Stimulated activated naive CD8-positive, alpha-beta T cell treated with anti-CD3 and anti-CD28 coated beads, Interleukin-15, Interleukin-2, amounts not matched to agents 100 ng/mL and 50 ng/mL, for 24 hours (primary cell): ENCODE measurements at regions not wholly inside any gene's neighbourhood (a gene's known extent, or its start where the extent isn't known, plus 50 kb on each side); places are given as distances from the start of the nearest gene placed in this dataset.
A peak's percentile ranks its signal among the peaks of the same experiment; 100 is the strongest.
"Not testable (repeated sequence)": the region's sequence is repeated elsewhere in the genome, so short reads cannot be mapped to it uniquely, and the experiment has no call there.

ENCODE experiments used
- H3K27ac Mint-ChIP-seq: one replicate; pipeline ENCODE4 v1.8.0; 2021; ENCODE audit warnings: mild to moderate bottlenecking, mixed read lengths
- H3K27me3 Mint-ChIP-seq: one replicate; pipeline ENCODE4 v1.8.0; 2021; ENCODE audit warnings: mixed read lengths
- H3K36me3 Mint-ChIP-seq: one replicate; pipeline ENCODE4 v1.8.0; 2021; ENCODE audit warnings: low read depth, mixed read lengths
- H3K4me1 Mint-ChIP-seq: one replicate; pipeline ENCODE4 v1.8.0; 2021; ENCODE audit warnings: low read depth, mixed read lengths
- H3K4me3 Mint-ChIP-seq: one replicate; pipeline ENCODE4 v1.8.0; 2021; ENCODE audit warnings: mild to moderate bottlenecking, mixed read lengths
- H3K9me3 Mint-ChIP-seq: one replicate; pipeline ENCODE4 v1.8.0; 2021; ENCODE audit warnings: mixed read lengths

GRCh38 chr6:27755768-27756167, 156.4 kb downstream of the OR2B2 start:
- H3K27me3 Mint-ChIP-seq, result peaks cover 2% of the 10 kb centered on the region
- H3K36me3 Mint-ChIP-seq, result no peaks in the 10 kb centered on the region
- no peak overlapping the region for H3K27ac Mint-ChIP-seq
- peaks cover 50% of the 10 kb centered on the region for H3K4me1 Mint-ChIP-seq
- H3K9me3 Mint-ChIP-seq, result no peaks in the 10 kb centered on the region
- H3K4me3 Mint-ChIP-seq, result no peak overlapping the region

- no peaks in the 10 kb centered on the region for H3K36me3 Mint-ChIP-seq
Observed at GRCh38 chr6:27754408-27754782, 157.8 kb downstream of the OR2B2 start.

GRCh38 chr6:27753668-27754407, 158.4 kb downstream of the OR2B2 start:
- Mint-ChIP-seq H3K9me3 (no peaks in the 10 kb centered on the region), H3K27me3 (peaks cover 3% of the 10 kb centered on the region), H3K36me3 (no peaks in the 10 kb centered on the region), H3K4me1 (peaks cover 43% of the 10 kb centered on the region), H3K27ac (peak overlapping the region; percentile 88), H3K4me3 (peak overlapping the region; percentile 91)

More at GRCh38 chr6:27754408-27754782, 157.8 kb downstream of the OR2B2 start:
- Mint-ChIP-seq H3K27ac (no peak overlapping the region), H3K27me3 (peaks cover 3% of the 10 kb centered on the region), H3K4me3 (peak overlapping the region; percentile 90), H3K9me3 (no peaks in the 10 kb centered on the region), H3K4me1 (peaks cover 43% of the 10 kb centered on the region)

GRCh38 chr6:27752038-27752885, 159.9 kb downstream of the OR2B2 start:
- Mint-ChIP-seq H3K4me3 (peak overlapping the region; percentile 91), H3K9me3 (no peaks in the 10 kb centered on the region), H3K4me1 (peaks cover 35% of the 10 kb centered on the region), H3K27me3 (peaks cover 3% of the 10 kb centered on the region), H3K36me3 (no peaks in the 10 kb centered on the region), H3K27ac (peak overlapping the region; percentile 98)

- no peaks in the 10 kb centered on the region for H3K9me3 Mint-ChIP-seq
- H3K4me3 Mint-ChIP-seq, result no peak overlapping the region
- H3K4me1 Mint-ChIP-seq, result peaks cover 23% of the 10 kb centered on the region
- peaks cover 23% of the 10 kb centered on the region for H3K27me3 Mint-ChIP-seq
- no peaks in the 10 kb centered on the region for H3K36me3 Mint-ChIP-seq
- H3K27ac Mint-ChIP-seq, result no peak overlapping the region
Observed at GRCh38 chr6:27748661-27749060, 163.5 kb downstream of the OR2B2 start.

GRCh38 chr6:27747637-27748036, 164.6 kb downstream of the OR2B2 start:
- no peak overlapping the region for H3K27ac Mint-ChIP-seq
- H3K27me3 Mint-ChIP-seq, result peaks cover 33% of the 10 kb centered on the region
- H3K4me3 Mint-ChIP-seq, result no peak overlapping the region
- no peaks in the 10 kb centered on the region for H3K9me3 Mint-ChIP-seq
- no peaks in the 10 kb centered on the region for H3K36me3 Mint-ChIP-seq
- peaks cover 17% of the 10 kb centered on the region for H3K4me1 Mint-ChIP-seq

- H3K4me1 Mint-ChIP-seq, result peaks cover 11% of the 10 kb centered on the region
- H3K9me3 Mint-ChIP-seq, H3K36me3 Mint-ChIP-seq, H3K27ac Mint-ChIP-seq, H3K4me3 Mint-ChIP-seq: not testable (repeated sequence)
- H3K27me3 Mint-ChIP-seq, result peaks cover 40% of the 10 kb centered on the region
Observed at GRCh38 chr6:27746860-27747259, 165.3 kb downstream of the OR2B2 start.

GRCh38 chr6:27743787-27744186, 168.4 kb downstream of the OR2B2 start:
- Mint-ChIP-seq H3K27me3 (peaks cover 42% of the 10 kb centered on the region), H3K4me3 (no peak overlapping the region), H3K9me3 (no peaks in the 10 kb centered on the region), H3K4me1 (peaks cover 7% of the 10 kb centered on the region), H3K27ac (no peak overlapping the region), H3K36me3 (no peaks in the 10 kb centered on the region)

GRCh38 chr6:27742833-27743573, 169.2 kb downstream of the OR2B2 start:
- Mint-ChIP-seq H3K36me3 (no peaks in the 10 kb centered on the region), H3K9me3 (no peaks in the 10 kb centered on the region), H3K4me1 (peaks cover 14% of the 10 kb centered on the region), H3K4me3 (no peak overlapping the region), H3K27ac (no peak overlapping the region), H3K27me3 (peaks cover 42% of the 10 kb centered on the region)

GRCh38 chr6:27739902-27740301, 172.3 kb downstream of the OR2B2 start:
- H3K4me3 Mint-ChIP-seq, H3K27ac Mint-ChIP-seq, H3K36me3 Mint-ChIP-seq, H3K9me3 Mint-ChIP-seq: not testable (repeated sequence)
- Mint-ChIP-seq H3K27me3 (peaks cover 48% of the 10 kb centered on the region), H3K4me1 (peaks cover 12% of the 10 kb centered on the region)

GRCh38 chr6:27736686-27737085, 175.5 kb downstream of the OR2B2 start:
- Mint-ChIP-seq H3K27me3 (peaks cover 25% of the 10 kb centered on the region), H3K4me3 (no peak overlapping the region), H3K4me1 (peaks cover 12% of the 10 kb centered on the region), H3K9me3 (no peaks in the 10 kb centered on the region), H3K27ac (no peak overlapping the region), H3K36me3 (no peaks in the 10 kb centered on the region)

- Mint-ChIP-seq H3K27ac (no peak overlapping the region), H3K4me3 (no peak overlapping the region)
Observed at GRCh38 chr6:27728442-27728841, 183.8 kb downstream of the OR2B2 start.

GRCh38 chr6:27726619-27727023, 185.6 kb downstream of the OR2B2 start:
- no peak overlapping the region for H3K4me3 Mint-ChIP-seq
- peaks cover 76% of the 10 kb centered on the region for H3K27me3 Mint-ChIP-seq
- H3K36me3 Mint-ChIP-seq, result no peaks in the 10 kb centered on the region
- H3K4me1 Mint-ChIP-seq, result no peaks in the 10 kb centered on the region
- H3K9me3 Mint-ChIP-seq, result no peaks in the 10 kb centered on the region
- no peak overlapping the region for H3K27ac Mint-ChIP-seq

More at GRCh38 chr6:27728442-27728841, 183.8 kb downstream of the OR2B2 start:
- H3K9me3 Mint-ChIP-seq, result no peaks in the 10 kb centered on the region
- peaks cover 63% of the 10 kb centered on the region for H3K27me3 Mint-ChIP-seq
- H3K4me1 Mint-ChIP-seq, result no peaks in the 10 kb centered on the region
- no peaks in the 10 kb centered on the region for H3K36me3 Mint-ChIP-seq

- peaks cover 54% of the 10 kb centered on the region for H3K27me3 Mint-ChIP-seq
- H3K4me1 Mint-ChIP-seq, result peaks cover 22% of the 10 kb centered on the region
- no peaks in the 10 kb centered on the region for H3K9me3 Mint-ChIP-seq
- H3K36me3 Mint-ChIP-seq, result no peaks in the 10 kb centered on the region
- no peak overlapping the region for H3K27ac Mint-ChIP-seq
- H3K4me3 Mint-ChIP-seq, result peak overlapping the region; percentile 58
Observed at GRCh38 chr6:27720607-27721580, 191.3 kb downstream of the OR2B2 start.
